Hepatocyte (in vitro differentiated cells): ENCODE measurements at regions not wholly inside any gene's neighbourhood (a gene's known extent, or its start where the extent isn't known, plus 50 kb on each side); places are given as distances from the start of the nearest gene placed in this dataset.

Source experiments
- DNase-seq: peaks from one replicate; pipeline ENCODE4 v3.0.0-alpha.2; 2016; ENCODE audit warnings: low spot score
- H2AFZ ChIP-seq: fragments of 200-600 bp; sonication (generic); 2 replicates; pipeline ENCODE4 v1.6.0; 2016; ENCODE audit warnings: antibody characterized with exemption, mild to moderate bottlenecking
- H3K27ac ChIP-seq: fragments of 200-600 bp; sonication (generic); 2 replicates; pipeline ENCODE4 v1.5.1; 2016; ENCODE audit warnings: mild to moderate bottlenecking
- H3K27me3 ChIP-seq: fragments of 200-600 bp; sonication (generic); 2 replicates; pipeline ENCODE4 v1.6.1; 2016
- H3K36me3 ChIP-seq: fragments of 200-600 bp; sonication (generic); replicated peaks from 2 replicates; pipeline ENCODE4 v1.5.1; 2016; ENCODE audit warnings: low read depth; ENCODE audit not compliant: insufficient read depth
- H3K4me1 ChIP-seq: fragments of 200-600 bp; sonication (generic); 2 replicates; pipeline ENCODE4 v1.5.1; 2016; ENCODE audit warnings: mild to moderate bottlenecking, moderate library complexity; ENCODE audit not compliant: insufficient read depth
- H3K4me2 ChIP-seq: fragments of 200-600 bp; sonication (generic); 2 replicates; pipeline ENCODE4 v1.6.0; 2016
- H3K4me3 ChIP-seq: fragments of 200-600 bp; sonication (generic); 2 replicates; pipeline ENCODE4 v1.5.1; 2016; ENCODE audit warnings: mild to moderate bottlenecking
- H3K79me2 ChIP-seq: fragments of 200-600 bp; sonication (generic); 2 replicates; pipeline ENCODE4 v1.6.0; 2017; ENCODE audit warnings: mild to moderate bottlenecking
- H3K9me2 ChIP-seq: fragments of 200-600 bp; sonication (generic); replicated peaks from 2 replicates; pipeline ENCODE4 v1.6.0; 2017; ENCODE audit warnings: mild to moderate bottlenecking; ENCODE audit not compliant: insufficient read depth
- H3K9me3 ChIP-seq: fragments of 200-600 bp; sonication (generic); 2 replicates; pipeline ENCODE4 v1.5.1; 2016; ENCODE audit warnings: low read depth, mild to moderate bottlenecking
- H4K20me1 ChIP-seq: fragments of 200-600 bp; sonication (generic); 2 replicates; pipeline ENCODE4 v1.6.0; 2016; ENCODE audit warnings: mild to moderate bottlenecking; ENCODE audit not compliant: insufficient read depth, poor library complexity, severe bottlenecking
- EZH2 ChIP-seq: fragments of 200-600 bp; sonication (generic); IDR thresholded peaks from 2 replicates; pipeline ENCODE4 v1.6.1; 2016; ENCODE audit warnings: antibody characterized with exemption, mild to moderate bottlenecking, borderline replicate concordance
- EZH2phosphoT487 ChIP-seq: fragments of 200-600 bp; sonication (generic); IDR thresholded peaks from one replicate; pipeline ENCODE4 v1.6.1; 2018; ENCODE audit warnings: antibody characterized with exemption, mild to moderate bottlenecking, low read depth, moderate library complexity; ENCODE audit not compliant: unreplicated experiment, severe bottlenecking
- WGBS: methylation state at CpG from one replicate; pipeline ENCODE4 v1.1.6; 2016; ENCODE audit warnings: low lambda C conversion rate; ENCODE audit errors: missing lambda C conversion rate; 5-methylcytosine and 5-hydroxymethylcytosine counted together
- TF ChIP-seq, protein P1 (sequence below): fragments of 200-600 bp; sonication (generic); IDR thresholded peaks from 2 replicates; pipeline ENCODE4 v1.5.1; 2016; ENCODE audit warnings: antibody characterized with exemption, mild to moderate bottlenecking; ENCODE audit not compliant: poor library complexity

DNA sequence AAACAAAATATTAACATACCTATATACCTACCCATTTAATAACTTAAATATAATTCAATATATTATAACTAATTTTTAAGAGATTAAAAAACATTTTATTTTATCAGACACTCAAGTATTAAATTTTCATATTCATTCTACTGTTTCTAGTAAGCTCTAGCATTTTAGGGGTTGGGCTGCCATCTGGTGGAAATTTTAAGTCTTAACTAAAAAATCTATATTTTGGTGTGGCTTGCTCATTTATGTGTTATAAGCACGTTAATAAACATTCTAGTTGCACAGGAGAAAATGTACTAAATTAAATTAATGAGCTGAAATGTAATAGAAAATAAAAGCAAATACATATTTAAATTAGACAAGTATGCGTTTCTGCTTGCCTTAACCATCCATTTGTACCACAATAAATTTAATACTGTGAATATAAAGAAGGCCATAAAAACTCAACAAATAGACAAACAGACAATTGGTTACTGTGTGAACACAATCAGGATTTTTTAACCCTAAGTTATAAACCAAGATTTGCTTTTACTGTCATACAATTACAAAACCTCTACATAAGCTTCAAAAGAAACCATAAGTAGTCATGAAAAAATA, 1728.3 kb upstream of the CDH9 start:
- H3K27me3 ChIP-seq: no peaks in the 10 kb centered on the region
- peak; percentile 59 for DNase-seq
- WGBS: 17% methylated on average over 2 of the region's 2 CpGs
- no peak overlapping the region for H3K27ac ChIP-seq
- no peaks in the 10 kb centered on the region for H3K9me2 ChIP-seq
- no peaks in the 10 kb centered on the region for H3K9me3 ChIP-seq
- TF ChIP-seq EZH2phosphoT487: no peak
- TF ChIP-seq, protein P1, sequence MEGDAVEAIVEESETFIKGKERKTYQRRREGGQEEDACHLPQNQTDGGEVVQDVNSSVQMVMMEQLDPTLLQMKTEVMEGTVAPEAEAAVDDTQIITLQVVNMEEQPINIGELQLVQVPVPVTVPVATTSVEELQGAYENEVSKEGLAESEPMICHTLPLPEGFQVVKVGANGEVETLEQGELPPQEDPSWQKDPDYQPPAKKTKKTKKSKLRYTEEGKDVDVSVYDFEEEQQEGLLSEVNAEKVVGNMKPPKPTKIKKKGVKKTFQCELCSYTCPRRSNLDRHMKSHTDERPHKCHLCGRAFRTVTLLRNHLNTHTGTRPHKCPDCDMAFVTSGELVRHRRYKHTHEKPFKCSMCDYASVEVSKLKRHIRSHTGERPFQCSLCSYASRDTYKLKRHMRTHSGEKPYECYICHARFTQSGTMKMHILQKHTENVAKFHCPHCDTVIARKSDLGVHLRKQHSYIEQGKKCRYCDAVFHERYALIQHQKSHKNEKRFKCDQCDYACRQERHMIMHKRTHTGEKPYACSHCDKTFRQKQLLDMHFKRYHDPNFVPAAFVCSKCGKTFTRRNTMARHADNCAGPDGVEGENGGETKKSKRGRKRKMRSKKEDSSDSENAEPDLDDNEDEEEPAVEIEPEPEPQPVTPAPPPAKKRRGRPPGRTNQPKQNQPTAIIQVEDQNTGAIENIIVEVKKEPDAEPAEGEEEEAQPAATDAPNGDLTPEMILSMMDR: peak; percentile 73
- no peak for TF ChIP-seq EZH2
- H3K36me3 ChIP-seq: no peaks in the 10 kb centered on the region
- no peak overlapping the region for H2AFZ ChIP-seq
- no peaks in the 10 kb centered on the region for H3K79me2 ChIP-seq
- H3K4me3 ChIP-seq: no peak overlapping the region
- no peaks in the 10 kb centered on the region for H3K4me1 ChIP-seq
- H4K20me1 ChIP-seq: no peaks in the 10 kb centered on the region
- no peak overlapping the region for H3K4me2 ChIP-seq

DNA sequence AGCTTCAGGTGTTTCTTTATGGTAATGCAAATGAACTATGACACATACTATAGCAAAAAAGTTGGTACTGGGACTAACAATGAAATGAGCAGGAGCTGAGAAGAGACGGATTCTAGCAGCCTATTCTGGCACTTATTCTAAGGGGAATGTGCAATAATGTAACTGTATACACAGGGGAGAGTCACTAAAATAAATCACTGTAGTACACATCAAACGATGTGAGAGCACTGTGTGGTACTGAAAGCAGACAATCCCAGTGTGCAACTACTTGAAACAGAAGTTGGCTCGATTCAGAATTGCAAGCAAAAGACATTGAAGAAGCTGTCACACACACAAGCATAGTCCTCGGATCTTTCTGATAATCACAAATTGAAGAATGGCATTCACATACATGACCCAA, 1713.0 kb upstream of the CDH9 start:
- TF ChIP-seq EZH2 (no peak), EZH2phosphoT487 (no peak)
- TF ChIP-seq, protein P1: no peak
- 80% methylated on average over 4 of the region's 4 CpGs for WGBS

DNA sequence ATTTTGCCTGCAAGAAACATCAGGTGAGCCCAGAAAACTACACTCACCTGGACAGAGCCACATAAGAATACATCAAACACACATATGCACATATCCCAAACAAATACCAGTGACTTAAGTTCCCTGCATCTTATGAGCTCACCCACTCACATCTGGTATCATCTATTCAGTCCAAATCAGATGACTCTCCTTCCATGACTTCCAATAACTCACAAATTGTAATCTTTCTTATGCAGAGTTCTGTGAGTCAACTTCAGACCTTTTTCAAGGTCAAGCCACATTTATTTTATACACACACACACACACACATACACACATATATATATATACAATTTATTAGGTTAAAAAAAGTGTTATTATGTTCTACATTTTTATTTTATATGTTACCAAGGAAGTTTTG, 1711.9 kb upstream of the CDH9 start:
- no peaks in the 10 kb centered on the region for H4K20me1 ChIP-seq
- no peaks in the 10 kb centered on the region for H3K79me2 ChIP-seq
- H3K27me3 ChIP-seq: no peaks in the 10 kb centered on the region

More for the DNA sequence above, 1713.0 kb upstream of the CDH9 start:
- Histone ChIP-seq H2AFZ (no peak overlapping the region), H3K4me1 (no peaks in the 10 kb centered on the region), H3K36me3 (no peaks in the 10 kb centered on the region), H3K4me2 (no peak overlapping the region), H3K9me3 (no peaks in the 10 kb centered on the region), H3K4me3 (no peak overlapping the region), H4K20me1 (no peaks in the 10 kb centered on the region), H3K79me2 (no peaks in the 10 kb centered on the region), H3K27me3 (no peaks in the 10 kb centered on the region), H3K27ac (no peak overlapping the region), H3K9me2 (no peaks in the 10 kb centered on the region)
- DNase-seq: no peak

More for the DNA sequence above, 1711.9 kb upstream of the CDH9 start:
- Histone ChIP-seq H3K4me3 (no peak overlapping the region), H3K27ac (no peak overlapping the region), H2AFZ (no peak overlapping the region), H3K4me2 (no peak overlapping the region), H3K36me3 (no peaks in the 10 kb centered on the region), H3K4me1 (no peaks in the 10 kb centered on the region), H3K9me3 (no peaks in the 10 kb centered on the region), H3K9me2 (no peaks in the 10 kb centered on the region)
- TF ChIP-seq, protein P1: no peak
- TF ChIP-seq EZH2phosphoT487 (no peak), EZH2 (no peak)
- DNase-seq: no peak
